Naive B cell (primary cell): ENCODE measurements at regions not wholly inside any gene's neighbourhood (a gene's known extent, or its start where the extent isn't known, plus 50 kb on each side); places are given as distances from the start of the nearest gene placed in this dataset.

Source experiments
- ATAC-seq, 2 donors: fragments of 150-1000 bp; cut with Tn5 transposase; 2 replicates each; pipeline ENCODE4 v1.10.0; 2021; ENCODE audit warnings: low read depth in 2 of 2, mild to moderate bottlenecking in 2 of 2, moderate library complexity in 2 of 2
- DNase-seq: peaks from one replicate; pipeline ENCODE4 v3.0.0; 2022
- H3K27ac Mint-ChIP-seq, 6 donors: one replicate each; pipeline ENCODE4 v1.8.0; 2020 to 2022; ENCODE audit warnings: mild to moderate bottlenecking in 6 of 6, mixed read lengths in 6 of 6, moderate library complexity in 5 of 6, inconsistent platforms in 2 of 6
- H3K27me3 Mint-ChIP-seq, 3 donors: one replicate each; pipeline ENCODE4 v1.8.0; 2021 to 2022; ENCODE audit warnings: mixed read lengths in 3 of 3, mild to moderate bottlenecking in 1 of 3
- H3K36me3 Mint-ChIP-seq, 2 donors: one replicate each; pipeline ENCODE4 v1.8.0; 2020 to 2022; ENCODE audit warnings: mixed read lengths in 2 of 2, inconsistent platforms in 1 of 2, mild to moderate bottlenecking in 1 of 2
- H3K4me1 Mint-ChIP-seq, 3 donors: one replicate each; pipeline ENCODE4 v1.8.0; 2020 to 2022; ENCODE audit warnings: mixed read lengths in 3 of 3, inconsistent platforms in 1 of 3, mild to moderate bottlenecking in 1 of 3, moderate library complexity in 1 of 3
- H3K4me3 Mint-ChIP-seq, 8 donors: one replicate each; pipeline ENCODE4 v1.8.0; 2020 to 2022; ENCODE audit warnings: mild to moderate bottlenecking in 8 of 8, mixed read lengths in 8 of 8, moderate library complexity in 8 of 8, inconsistent platforms in 2 of 8
- H3K9me3 Mint-ChIP-seq, 7 donors: one replicate each; pipeline ENCODE4 v1.8.0; 2020 to 2022; ENCODE audit warnings: mixed read lengths in 7 of 7, mild to moderate bottlenecking in 5 of 7, inconsistent platforms in 2 of 7, moderate library complexity in 1 of 7

DNA sequence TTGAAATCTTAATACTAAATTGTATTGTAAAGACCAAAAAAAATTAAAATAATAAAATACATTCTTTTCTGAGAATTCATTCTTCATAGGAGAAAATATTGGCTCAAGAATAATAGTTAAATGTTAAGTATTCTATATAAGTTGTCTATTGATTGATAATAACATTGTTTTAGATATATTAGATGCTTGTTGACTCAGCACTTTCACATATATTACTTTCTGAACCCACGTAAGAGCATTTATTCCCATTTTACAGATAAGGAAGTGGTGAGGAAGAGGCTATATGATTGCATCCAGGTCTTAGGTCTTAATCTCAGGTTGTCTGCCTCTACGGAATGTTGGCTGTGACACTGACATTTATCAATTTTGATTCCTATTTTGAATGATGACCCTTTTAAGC, 898.8 kb downstream of the TTLL7 start:
- H3K9me3 Mint-ChIP-seq, result peaks cover 0 to 9% (median 2%) of the 10 kb centered on the region in 7 donors
- ATAC-seq (no peak), DNase-seq (no peak)
- no peaks in the 10 kb centered on the region for H3K27me3 Mint-ChIP-seq
- H3K27ac Mint-ChIP-seq, result no peak overlapping the region
- no peak overlapping the region for H3K4me3 Mint-ChIP-seq
- H3K36me3 Mint-ChIP-seq, result peaks cover 0 to 19% of the 10 kb centered on the region in 2 donors
- no peaks in the 10 kb centered on the region for H3K4me1 Mint-ChIP-seq

DNA sequence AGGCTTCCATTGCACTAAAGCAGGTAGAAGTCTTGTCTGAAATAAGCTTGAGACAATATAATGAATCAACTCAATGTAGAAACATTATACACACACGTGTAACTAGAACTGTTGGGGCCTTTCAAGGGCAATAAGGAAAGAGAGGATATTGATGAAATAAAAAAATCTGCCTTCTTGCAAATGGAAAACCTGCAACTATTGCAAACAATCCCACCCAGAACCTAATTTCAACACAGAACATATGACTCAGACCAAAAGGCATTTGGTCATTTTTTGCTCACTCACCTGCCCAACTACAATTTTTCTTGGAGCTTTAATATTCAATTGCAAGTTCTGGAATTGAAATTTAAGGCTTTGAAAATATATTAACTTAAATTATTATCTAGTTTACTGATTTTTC, 900.1 kb downstream of the TTLL7 start:
- Mint-ChIP-seq H3K27ac (no peak overlapping the region), H3K4me3 (no peak overlapping the region), H3K4me1 (no peaks in the 10 kb centered on the region), H3K36me3 (peaks cover 0 to 20% of the 10 kb centered on the region in 2 donors), H3K27me3 (no peaks in the 10 kb centered on the region), H3K9me3 (peaks cover 0 to 9% (median 2%) of the 10 kb centered on the region in 7 donors)
- DNase-seq, result no peak
- ATAC-seq, result no peak

DNA sequence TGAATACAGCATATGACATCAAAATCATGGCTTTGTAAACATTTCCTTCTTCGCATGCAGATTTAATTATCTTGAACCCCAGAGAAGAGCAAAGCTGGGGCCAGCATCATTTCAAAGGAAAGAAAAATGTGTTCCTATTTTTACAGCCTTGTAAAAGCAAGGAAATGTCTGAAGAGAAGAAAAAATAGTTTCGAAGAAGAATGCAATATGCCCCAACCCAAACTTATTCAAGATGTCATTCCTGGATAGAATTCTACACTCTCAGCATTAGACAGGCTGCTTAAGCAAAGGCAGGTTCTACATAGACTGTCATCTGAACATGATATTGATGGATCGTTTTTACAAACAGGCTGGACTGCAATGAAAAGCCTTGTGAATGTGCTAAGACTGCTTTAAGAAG, 900.8 kb downstream of the TTLL7 start:
- ATAC-seq (no peak), DNase-seq (no peak)
- peaks cover 0 to 20% of the 10 kb centered on the region in 2 donors for H3K36me3 Mint-ChIP-seq
- no peaks in the 10 kb centered on the region for H3K4me1 Mint-ChIP-seq
- H3K27me3 Mint-ChIP-seq, result no peaks in the 10 kb centered on the region
- H3K9me3 Mint-ChIP-seq, result peaks cover 0 to 9% (median 2%) of the 10 kb centered on the region in 7 donors
- H3K27ac Mint-ChIP-seq, result no peak overlapping the region
- H3K4me3 Mint-ChIP-seq, result no peak overlapping the region

DNA sequence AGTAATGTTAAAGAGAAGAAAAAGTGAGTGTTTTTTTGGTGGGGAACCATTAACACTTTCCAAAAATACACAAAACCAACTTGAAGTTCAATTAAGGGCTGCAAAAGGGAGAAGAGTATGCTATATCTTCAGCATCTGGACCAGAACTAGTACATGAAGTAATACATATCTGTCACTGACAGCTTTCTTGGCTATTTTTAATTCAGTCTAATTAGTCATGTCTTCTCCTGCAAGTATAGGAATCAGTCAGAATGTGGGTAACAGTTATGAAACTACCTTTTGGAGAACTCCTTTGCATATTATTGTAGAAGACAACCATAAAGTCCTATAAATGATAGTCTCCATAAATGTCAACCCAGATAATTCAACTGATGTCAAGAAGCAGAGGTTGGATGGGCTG, 901.2 kb downstream of the TTLL7 start:
- peaks cover 0 to 9% (median 2%) of the 10 kb centered on the region in 7 donors for H3K9me3 Mint-ChIP-seq
- H3K27me3 Mint-ChIP-seq, result no peaks in the 10 kb centered on the region
- no peak overlapping the region for H3K4me3 Mint-ChIP-seq
- ATAC-seq (no peak), DNase-seq (no peak)
- H3K36me3 Mint-ChIP-seq, result peaks cover 0 to 20% of the 10 kb centered on the region in 2 donors
- H3K27ac Mint-ChIP-seq, result no peak overlapping the region
- no peaks in the 10 kb centered on the region for H3K4me1 Mint-ChIP-seq

DNA sequence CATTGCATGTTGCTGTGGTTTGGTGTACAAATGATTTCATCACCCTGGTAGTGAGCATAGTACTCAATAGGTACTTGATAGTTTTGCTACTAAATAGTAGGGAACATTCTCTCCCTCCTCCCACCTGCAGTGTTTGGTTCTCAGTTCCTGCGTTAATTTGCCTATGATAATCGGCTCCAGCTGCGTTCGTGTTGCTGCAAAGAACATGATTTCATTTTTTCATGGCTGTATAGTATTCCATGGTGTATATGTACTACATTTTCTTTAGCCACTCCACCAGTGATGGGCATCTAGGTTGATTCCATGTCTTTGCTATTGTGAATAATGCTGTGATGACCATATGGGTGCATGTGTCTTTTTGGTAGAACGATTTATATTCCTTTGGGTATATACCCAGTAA, 903.4 kb downstream of the TTLL7 start:
- ATAC-seq (no peak), DNase-seq (no peak)
- no peaks in the 10 kb centered on the region for H3K4me1 Mint-ChIP-seq
- H3K27me3 Mint-ChIP-seq, result no peaks in the 10 kb centered on the region
- H3K9me3 Mint-ChIP-seq, result peaks cover 0 to 9% (median 2%) of the 10 kb centered on the region in 7 donors
- no peak overlapping the region for H3K4me3 Mint-ChIP-seq
- H3K36me3 Mint-ChIP-seq, result peaks cover 0 to 20% of the 10 kb centered on the region in 2 donors
- no peak overlapping the region for H3K27ac Mint-ChIP-seq

DNA sequence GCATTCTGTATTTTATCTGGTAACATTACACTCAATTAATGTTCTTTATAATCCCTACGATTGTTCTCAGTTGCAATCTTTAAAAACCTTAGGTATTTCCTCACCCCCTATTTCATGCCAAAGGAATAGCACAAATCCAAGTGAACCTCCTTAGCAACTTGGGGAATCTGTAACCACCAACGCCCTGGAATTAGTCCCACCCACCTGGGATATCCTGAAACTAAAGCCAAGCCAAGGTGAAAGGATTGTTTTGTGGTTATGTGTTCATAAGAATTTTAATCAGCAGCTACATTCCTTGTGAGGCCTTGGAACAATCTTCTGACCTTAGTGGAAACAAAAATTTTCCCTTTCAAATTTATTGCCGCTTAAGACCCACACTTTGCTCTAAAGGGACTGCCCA, 908.7 kb downstream of the TTLL7 start:
- Mint-ChIP-seq H3K4me3 (no peak overlapping the region), H3K27ac (no peak overlapping the region), H3K4me1 (no peaks in the 10 kb centered on the region), H3K36me3 (peaks cover 0 to 4% of the 10 kb centered on the region in 2 donors), H3K27me3 (no peaks in the 10 kb centered on the region), H3K9me3 (peaks cover 0 to 6% (median 0%) of the 10 kb centered on the region in 7 donors)
- ATAC-seq (no peak), DNase-seq (no peak)

DNA sequence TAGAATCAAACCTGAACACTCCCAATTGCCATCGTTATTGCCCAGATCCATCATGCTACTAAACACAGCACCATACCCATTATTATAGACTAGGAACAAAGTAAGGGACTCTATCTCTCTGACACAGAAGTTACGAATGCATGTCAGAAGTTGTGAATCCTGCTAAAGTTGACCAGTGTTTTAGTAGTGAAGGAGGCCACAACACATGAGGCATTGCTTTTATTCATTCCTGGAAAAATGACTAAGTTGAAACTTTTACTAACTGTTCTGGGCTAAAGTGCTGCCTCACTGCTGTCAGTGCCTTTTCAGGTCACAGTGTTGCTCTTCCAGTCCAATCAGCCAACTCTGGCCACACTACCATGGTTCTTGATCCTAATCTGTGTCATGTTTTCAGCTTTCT, 911.1 kb downstream of the TTLL7 start:
- H3K27me3 Mint-ChIP-seq, result no peaks in the 10 kb centered on the region
- no peak for ATAC-seq
- no peak for DNase-seq
- H3K27ac Mint-ChIP-seq, result no peak overlapping the region
- peaks cover 0 to 4% (median 0%) of the 10 kb centered on the region in 7 donors for H3K9me3 Mint-ChIP-seq
- peaks cover 0 to 8% of the 10 kb centered on the region in 2 donors for H3K36me3 Mint-ChIP-seq
- H3K4me1 Mint-ChIP-seq, result no peaks in the 10 kb centered on the region
- no peak overlapping the region for H3K4me3 Mint-ChIP-seq

DNA sequence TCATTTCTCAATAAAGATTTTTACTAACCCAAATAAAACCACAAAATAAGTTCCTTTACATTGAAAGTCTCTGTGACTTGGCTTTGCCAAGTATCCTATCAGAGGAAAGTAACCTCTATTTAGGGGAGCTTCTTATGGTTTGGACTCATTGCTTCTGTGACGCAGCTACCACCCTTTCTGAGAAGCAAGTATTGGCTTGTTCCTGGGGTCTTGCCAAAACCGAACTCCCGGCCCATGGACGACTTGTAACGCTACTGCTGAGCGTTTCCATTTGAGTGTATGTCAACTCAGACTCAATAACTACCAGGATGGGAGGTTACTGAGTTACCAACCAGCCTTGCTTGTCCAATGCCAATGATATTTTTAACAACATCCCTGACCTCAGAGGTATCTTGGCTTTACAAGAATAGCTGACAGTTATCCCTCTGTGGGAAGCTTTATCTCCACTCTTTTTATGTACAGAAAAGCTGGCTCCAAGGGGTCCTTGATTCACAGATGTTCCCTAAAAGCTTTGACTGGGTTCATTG, 911.9 kb downstream of the TTLL7 start:
- DNase-seq, result no peak
- Mint-ChIP-seq H3K36me3 (peaks cover 0 to 8% of the 10 kb centered on the region in 2 donors), H3K4me1 (no peaks in the 10 kb centered on the region), H3K9me3 (peaks cover 0 to 4% (median 0%) of the 10 kb centered on the region in 7 donors), H3K27me3 (no peaks in the 10 kb centered on the region), H3K27ac (no peak overlapping the region), H3K4me3 (no peak overlapping the region)
- ATAC-seq, result no peak

DNA sequence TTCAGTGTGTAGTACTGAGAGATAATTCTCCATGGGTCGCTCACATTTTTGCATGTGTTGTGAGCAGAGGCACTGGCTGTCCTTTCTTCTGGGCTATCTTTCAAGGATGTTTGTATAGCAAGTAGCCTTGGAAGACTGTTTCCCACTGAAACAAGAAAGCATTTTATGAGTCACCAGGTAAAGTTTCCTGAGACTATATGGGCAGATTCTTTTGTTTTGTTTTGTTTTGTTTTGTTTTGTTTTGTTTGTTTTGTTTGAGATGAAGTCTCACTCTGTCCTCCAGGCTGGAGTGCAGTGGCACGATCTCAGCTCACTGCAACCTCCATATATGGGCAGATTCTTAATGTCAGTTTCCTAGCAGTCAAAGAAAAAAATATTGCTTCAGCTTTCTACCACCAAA, 912.6 kb downstream of the TTLL7 start:
- H3K36me3 Mint-ChIP-seq, result peaks cover 0 to 8% of the 10 kb centered on the region in 2 donors
- H3K4me1 Mint-ChIP-seq, result no peaks in the 10 kb centered on the region
- ATAC-seq, result no peak
- no peak for DNase-seq
- no peak overlapping the region for H3K4me3 Mint-ChIP-seq
- no peaks in the 10 kb centered on the region for H3K27me3 Mint-ChIP-seq
- no peak overlapping the region for H3K27ac Mint-ChIP-seq
- peaks cover 0 to 4% (median under 1%) of the 10 kb centered on the region in 7 donors for H3K9me3 Mint-ChIP-seq

DNA sequence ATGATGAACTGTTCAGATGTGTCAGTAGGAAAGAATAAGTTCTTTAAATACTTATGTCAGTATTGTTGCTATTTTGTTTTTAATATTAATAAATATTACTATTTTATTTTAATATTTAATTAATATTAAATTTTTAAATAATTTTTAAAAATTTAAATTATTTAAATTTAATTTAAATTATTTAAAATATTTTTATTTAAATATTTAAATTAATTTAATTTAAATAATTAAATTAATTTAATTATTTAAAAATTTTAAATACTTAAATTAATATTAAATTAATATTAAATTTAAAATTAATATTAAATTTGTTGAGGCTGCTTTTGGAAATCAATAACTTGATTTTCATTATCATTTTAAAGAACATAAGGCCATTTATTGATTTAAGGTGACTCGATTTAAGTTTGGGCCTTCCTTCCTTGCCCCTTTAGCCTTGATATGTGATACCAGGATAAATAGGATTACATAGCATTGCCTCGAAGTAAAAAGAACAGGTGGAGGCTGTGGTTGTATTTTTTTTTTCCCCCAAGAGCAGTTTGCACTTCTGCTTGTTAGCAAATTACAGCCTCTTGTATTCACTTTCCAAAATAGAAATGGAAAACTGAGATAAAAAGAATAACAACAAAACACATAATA, 915.2 kb downstream of the TTLL7 start:
- H3K4me1 Mint-ChIP-seq, result no peaks in the 10 kb centered on the region
- H3K27ac Mint-ChIP-seq, result no peak overlapping the region
- peaks cover 0 to 13% of the 10 kb centered on the region in 2 donors for H3K36me3 Mint-ChIP-seq
- peaks cover 0 to 5% (median 2%) of the 10 kb centered on the region in 7 donors for H3K9me3 Mint-ChIP-seq
- no peak overlapping the region for H3K4me3 Mint-ChIP-seq
- no peaks in the 10 kb centered on the region for H3K27me3 Mint-ChIP-seq
- DNase-seq (no peak), ATAC-seq (no peak)

DNA sequence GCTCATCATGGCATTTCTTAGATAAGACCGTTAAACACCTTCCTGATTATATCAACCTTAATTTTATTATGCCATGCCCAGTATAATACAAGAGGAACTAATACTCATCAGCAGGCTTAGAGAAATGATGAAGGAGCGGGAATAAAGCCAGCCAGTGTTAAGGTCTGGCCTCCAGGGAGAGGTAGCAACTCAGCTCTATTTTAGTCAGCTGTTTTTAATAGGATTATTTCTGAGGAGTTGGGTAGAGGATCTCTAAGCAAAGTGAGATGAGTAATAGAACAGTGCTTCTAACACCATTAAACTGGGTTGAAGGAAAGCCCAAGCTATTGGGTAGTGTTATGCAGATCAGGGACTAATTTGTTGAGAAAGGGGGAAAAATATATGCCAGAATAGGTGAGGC, 921.5 kb downstream of the TTLL7 start:
- DNase-seq (no peak), ATAC-seq (no peak)
- H3K4me1 Mint-ChIP-seq, result no peaks in the 10 kb centered on the region
- H3K9me3 Mint-ChIP-seq, result peaks cover 0 to 5% (median 2%) of the 10 kb centered on the region in 7 donors
- H3K27ac Mint-ChIP-seq, result no peak overlapping the region
- no peaks in the 10 kb centered on the region for H3K27me3 Mint-ChIP-seq
- peaks cover 0 to 15% of the 10 kb centered on the region in 2 donors for H3K36me3 Mint-ChIP-seq
- H3K4me3 Mint-ChIP-seq, result no peak overlapping the region

DNA sequence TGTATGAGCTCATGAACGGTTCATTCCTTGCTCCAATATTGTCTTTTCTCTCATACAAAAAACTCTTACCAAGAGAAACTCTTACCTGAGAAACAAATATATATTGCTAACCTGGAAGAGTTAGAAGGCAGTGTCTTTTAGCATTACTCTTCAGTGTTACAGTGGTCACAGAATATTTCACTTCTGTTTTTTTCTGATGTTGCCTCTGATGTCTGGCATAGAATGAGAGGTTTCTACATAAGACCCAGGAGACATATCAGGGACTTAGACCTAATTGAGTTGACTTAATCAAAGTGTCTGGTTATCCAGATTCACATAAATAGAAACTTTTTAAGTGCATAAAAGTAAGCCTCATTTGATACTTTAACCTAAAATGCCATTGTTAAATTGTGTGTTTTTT, 923.8 kb downstream of the TTLL7 start:
- H3K27ac Mint-ChIP-seq, result no peak overlapping the region
- DNase-seq (no peak), ATAC-seq (no peak)
- no peaks in the 10 kb centered on the region for H3K27me3 Mint-ChIP-seq
- H3K4me1 Mint-ChIP-seq, result no peaks in the 10 kb centered on the region
- peaks cover 0 to 18% of the 10 kb centered on the region in 2 donors for H3K36me3 Mint-ChIP-seq
- peaks cover 0 to 3% (median 0%) of the 10 kb centered on the region in 7 donors for H3K9me3 Mint-ChIP-seq
- no peak overlapping the region for H3K4me3 Mint-ChIP-seq

DNA sequence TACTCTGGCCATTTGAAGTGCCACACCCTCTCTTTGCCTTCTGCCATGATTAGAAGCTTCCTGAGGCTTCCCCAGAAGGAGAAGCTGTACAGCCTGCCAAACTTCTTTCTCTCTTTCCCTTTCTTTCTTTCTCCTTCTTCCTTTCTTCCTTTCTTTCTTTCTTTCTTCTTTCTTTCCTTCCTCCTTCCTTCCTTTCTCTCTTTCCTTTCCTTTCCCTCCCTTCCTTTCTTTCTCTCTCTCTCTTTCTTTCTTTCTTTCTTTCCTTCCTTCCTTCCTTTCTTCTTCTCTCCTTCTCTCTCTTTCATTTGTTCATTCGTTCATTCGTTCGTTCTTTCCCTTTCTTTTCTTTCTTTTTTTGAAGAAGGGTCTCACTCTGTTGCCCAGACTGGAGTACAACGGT, 931.0 kb downstream of the TTLL7 start:
- peaks cover 0 to 8% (median 2%) of the 10 kb centered on the region in 7 donors for H3K9me3 Mint-ChIP-seq
- no peak for ATAC-seq
- H3K27ac Mint-ChIP-seq, result peak overlapping the region in 1 of 6 donors; percentile 34

DNA sequence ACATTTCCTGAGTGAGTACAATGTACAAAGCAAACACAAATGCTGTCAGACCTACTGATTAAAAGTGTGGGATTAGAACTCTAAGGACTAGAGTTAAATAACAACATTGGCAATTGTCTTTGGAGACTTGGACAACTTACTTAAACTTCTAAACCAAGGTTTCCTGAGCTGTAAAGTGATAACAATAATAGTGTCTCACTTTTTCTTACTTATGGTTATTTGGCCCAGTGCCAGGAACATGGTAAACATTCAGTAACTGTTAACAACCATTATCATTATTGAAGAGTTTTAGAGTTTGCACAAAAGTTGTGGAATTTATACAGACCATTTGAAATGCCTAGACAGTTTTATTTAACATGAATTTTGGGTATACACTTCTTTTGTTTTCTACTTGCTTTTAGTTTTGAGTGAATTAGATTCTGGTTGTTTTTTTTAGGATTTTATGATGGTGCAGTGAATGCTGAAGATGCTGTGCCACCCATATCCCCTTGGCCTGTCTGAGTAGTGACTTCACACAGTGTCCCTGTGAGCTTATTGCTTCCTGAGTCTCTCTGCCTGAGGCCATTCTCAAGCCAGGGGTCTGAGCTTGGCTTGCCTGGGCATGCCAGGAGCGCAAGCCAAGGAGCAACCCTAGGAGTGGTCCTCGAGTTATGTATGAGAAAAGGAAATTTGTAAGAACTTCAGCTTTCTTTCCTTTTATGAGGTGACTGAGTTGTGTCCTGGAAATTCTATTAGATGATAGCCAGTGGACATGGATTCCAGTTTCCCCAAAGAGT, 932.8 kb downstream of the TTLL7 start:
- ATAC-seq (no peak), DNase-seq (no peak)
- H3K9me3 Mint-ChIP-seq, result peaks cover 0 to 8% (median 2%) of the 10 kb centered on the region in 7 donors
- no peak overlapping the region for H3K4me3 Mint-ChIP-seq
- peaks cover 0 to 12% of the 10 kb centered on the region in 2 donors for H3K36me3 Mint-ChIP-seq
- no peak overlapping the region for H3K27ac Mint-ChIP-seq
- no peaks in the 10 kb centered on the region for H3K27me3 Mint-ChIP-seq
- no peaks in the 10 kb centered on the region for H3K4me1 Mint-ChIP-seq

More for the DNA sequence above, 931.0 kb downstream of the TTLL7 start:
- DNase-seq, result no peak
- H3K4me1 Mint-ChIP-seq, result no peaks in the 10 kb centered on the region
- peaks cover 0 to 11% of the 10 kb centered on the region in 2 donors for H3K36me3 Mint-ChIP-seq
- no peak overlapping the region for H3K4me3 Mint-ChIP-seq
- no peaks in the 10 kb centered on the region for H3K27me3 Mint-ChIP-seq
